Activated naive CD4-positive, alpha-beta T cell (primary cell): ENCODE measurements at regions not wholly inside any gene's neighbourhood (a gene's known extent, or its start where the extent isn't known, plus 50 kb on each side); places are given as distances from the start of the nearest gene placed in this dataset.
"Not testable (repeated sequence)": the region's sequence is repeated elsewhere in the genome, so short reads cannot be mapped to it uniquely, and the experiment has no call there.

Experiments used
- DNase-seq, 4 experiments: peaks; one replicate each; lab custom pipeline; 2025; lab: John Stamatoyannopoulos, UW

GRCh38 chr14:48261436-48261835 lies 586.0 kb upstream of the MDGA2 start:
- no peak for DNase-seq

GRCh38 chr14:48260394-48261295 lies 585.2 kb upstream of the MDGA2 start:
- not testable (repeated sequence) for DNase-seq

- DNase-seq = not testable (repeated sequence)
These were observed 584.5 kb upstream of the MDGA2 start for GRCh38 chr14:48259876-48260275.

DNA sequence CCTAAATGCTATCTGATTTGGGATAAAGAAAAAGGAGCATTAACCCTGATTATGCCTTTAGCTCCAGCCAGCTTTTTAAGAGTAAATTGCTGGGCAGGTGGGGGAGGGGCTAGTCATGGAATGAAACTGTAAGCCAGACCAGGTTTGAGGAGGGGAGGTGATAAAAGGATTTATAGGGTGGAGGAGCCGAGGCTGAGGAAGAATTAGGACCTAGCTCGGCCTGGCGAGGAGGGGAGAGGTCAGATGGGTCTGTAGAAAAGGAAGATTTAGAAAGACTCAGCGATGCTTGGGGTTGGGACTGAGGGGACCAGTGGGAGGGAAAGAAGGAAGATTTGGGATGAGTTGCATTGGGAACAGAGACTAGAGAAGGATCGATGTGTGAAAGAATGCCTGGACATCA lies 583.8 kb upstream of the MDGA2 start:
- DNase-seq = not testable (repeated sequence)

GRCh38 chr14:48258703-48259102 lies 583.3 kb upstream of the MDGA2 start:
- not testable (repeated sequence) for DNase-seq

DNA sequence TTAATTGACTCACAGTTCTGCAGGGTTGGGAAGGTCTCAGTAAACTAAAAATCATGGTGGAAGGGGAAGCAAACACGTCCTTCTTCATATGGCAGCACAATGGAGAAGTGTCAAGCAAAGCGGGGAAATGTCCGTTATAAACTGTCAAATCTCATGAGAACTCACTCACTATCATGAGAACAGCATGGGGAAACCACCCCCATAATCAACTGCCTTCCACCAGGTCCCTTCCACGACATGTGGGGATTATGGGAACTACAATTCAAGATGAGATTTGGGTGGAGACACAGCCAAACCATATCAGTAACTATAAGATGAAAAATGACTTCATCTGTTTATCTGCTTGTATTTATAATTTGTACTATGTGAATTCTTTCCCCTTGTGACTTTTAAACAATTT lies 577.6 kb upstream of the MDGA2 start:
- DNase-seq = no peak

DNA sequence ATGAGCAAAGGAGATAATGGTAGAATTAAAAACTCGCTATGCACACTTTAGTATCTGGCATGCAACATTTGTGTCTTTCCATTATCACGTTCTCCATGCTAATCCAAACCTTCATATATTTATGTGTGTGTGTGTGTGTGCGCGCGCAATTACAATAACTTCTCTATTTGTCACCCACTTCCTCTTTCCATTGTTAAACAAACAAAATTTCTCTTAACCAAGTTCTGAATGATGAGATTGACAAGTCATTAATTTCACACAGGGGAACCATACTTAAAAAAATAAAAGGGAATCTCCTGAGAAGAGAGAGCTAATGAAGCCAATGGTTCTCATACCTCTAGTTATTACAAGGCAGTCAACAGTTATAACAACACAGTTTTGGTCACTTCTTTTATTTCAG lies 575.9 kb upstream of the MDGA2 start:
- DNase-seq = no peak

- DNase-seq = no peak
These were observed 575.2 kb upstream of the MDGA2 start for GRCh38 chr14:48250575-48250974.

GRCh38 chr14:48247977-48248376 lies 572.6 kb upstream of the MDGA2 start:
- no peak for DNase-seq

DNA sequence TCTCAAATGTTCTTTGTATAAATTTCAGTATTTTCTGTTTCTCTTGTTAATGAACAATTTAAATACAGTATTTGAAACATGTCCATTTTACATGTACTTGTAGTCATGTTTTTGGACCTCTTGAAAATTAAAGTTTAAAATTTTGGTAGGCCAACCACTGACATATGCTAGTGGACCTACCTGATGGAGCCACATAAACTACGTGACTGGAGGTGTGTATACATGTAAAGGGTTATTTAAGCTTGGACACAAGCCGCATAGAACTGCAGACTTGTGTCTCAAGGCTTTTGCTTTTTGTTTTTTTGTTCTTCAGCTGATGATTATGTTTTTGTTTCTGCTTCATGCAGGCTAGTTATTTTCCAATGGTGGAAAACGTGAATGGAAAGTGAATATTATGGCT lies 568.5 kb upstream of the MDGA2 start:
- DNase-seq = no peak

DNA sequence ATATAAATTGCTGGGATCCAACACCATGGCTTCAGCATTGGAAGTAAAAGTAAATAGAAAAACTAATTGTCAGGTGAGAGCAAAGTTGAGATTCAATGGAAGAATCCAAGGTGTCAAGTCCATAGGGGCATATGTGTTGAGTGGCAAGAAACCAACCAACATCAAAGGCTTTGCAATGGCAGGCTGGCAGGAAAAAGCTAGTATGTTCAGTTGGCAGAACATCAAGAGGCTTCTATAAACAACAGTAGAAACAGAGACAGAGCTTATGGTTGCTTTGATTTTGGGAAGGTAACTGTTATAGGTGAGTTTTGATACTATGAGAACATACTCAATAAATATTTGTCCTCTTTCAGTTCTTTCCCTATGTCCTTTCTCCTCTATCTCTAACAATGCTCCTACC lies 553.7 kb upstream of the MDGA2 start:
- DNase-seq = no peak

DNA sequence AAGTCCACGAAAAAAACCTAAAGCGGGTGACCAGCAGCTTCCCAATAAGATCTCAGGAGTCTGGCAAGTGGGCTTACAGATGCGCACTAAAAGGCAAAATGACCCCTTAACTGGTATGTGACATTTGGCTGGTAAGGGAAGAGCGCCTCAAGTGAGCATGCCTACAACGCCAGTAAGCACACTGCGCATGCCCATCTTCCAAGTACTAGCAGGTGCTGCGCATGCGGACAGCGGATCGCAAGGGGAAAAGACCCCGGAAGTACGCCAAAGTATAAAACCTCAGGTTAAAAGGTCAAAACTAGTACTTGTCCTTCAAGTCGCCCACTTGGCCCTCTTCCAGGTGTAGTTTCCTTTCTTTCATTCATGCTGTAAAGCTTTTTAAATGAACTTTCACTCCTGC lies 518.5 kb upstream of the MDGA2 start:
- DNase-seq = no peak

DNA sequence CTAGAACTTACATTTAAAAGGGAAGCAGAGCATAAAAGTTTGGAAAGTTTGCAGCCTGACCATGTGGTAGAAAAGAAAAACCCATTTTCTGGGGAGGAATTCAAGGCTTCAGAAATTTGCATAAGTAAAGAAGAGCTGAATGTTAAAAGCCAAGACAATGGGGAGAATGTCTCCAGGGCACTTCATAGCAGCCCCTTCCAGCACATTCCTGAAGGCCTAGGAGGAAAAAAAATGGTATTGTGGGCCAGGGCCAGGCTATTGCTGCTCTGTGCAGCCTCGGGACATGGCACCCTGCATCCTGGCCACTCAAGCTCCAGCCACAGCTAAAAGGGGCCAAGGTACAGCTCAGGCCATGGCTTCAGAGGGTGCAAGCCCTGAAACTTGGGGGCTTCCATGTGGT lies 474.2 kb upstream of the MDGA2 start:
- DNase-seq = not testable (repeated sequence)

- DNase-seq = no peak
These were observed 465.4 kb upstream of the MDGA2 start for GRCh38 chr14:48140804-48141203.

GRCh38 chr14:48129472-48129871 lies 454.1 kb upstream of the MDGA2 start:
- no peak for DNase-seq

DNA sequence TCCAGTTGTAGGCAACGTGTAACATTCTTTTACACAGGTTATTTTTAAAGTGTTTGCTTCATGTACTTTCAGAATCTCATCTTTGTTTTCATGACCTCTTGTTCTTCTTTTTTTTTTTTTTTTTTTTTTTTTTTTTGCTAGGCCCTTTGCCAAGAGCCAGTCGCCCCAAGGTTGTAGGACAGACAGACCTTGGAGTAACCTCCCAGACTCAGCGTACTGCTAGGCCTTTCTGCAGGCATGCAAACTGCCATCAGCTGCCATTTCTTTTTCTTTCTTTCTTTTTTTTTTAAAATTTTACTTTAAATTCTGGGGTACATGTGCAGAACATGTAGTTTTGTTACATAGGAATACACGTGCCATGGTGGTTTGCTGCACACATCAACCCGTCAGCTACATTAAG lies 452.3 kb upstream of the MDGA2 start:
- no peak for DNase-seq

DNA sequence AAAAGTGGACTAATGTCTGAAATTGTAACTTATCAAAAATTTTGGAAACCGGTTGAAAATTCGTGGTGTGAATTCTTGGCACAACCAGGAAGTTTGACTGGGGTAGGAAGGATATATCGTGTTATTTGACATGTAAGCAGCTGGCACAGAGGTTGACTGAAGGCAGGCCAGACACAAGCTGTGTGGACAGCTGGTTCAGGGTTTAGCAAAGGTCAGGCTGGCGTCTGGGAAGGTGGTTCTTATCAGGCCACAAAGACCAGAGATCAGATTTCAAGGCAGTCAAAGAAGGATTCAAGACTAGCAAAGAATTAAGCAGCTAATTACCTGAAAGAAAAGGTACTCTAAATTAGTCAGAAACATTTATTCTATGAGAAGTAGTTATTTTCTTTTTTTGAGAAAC lies 450.2 kb upstream of the MDGA2 start:
- DNase-seq = no peak

DNA sequence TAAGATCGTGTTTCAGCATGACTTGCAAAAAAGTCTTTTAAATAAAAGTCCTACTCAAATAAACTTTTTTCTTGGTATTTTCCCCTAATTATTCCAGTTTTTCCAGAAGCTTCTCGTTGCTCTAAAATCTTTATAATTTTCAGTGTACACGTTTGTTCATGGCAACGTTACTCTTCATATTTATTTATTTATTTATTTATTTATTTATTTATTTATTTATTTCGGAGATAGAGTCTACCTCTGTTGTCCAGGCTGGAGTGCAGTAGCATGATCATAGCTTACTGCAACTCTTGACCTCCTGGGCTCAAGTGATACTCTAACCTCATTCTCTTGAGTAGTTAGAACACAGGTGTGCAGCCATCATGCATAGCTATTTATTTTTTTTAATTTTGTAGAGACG lies 438.3 kb upstream of the MDGA2 start:
- DNase-seq = no peak

DNA sequence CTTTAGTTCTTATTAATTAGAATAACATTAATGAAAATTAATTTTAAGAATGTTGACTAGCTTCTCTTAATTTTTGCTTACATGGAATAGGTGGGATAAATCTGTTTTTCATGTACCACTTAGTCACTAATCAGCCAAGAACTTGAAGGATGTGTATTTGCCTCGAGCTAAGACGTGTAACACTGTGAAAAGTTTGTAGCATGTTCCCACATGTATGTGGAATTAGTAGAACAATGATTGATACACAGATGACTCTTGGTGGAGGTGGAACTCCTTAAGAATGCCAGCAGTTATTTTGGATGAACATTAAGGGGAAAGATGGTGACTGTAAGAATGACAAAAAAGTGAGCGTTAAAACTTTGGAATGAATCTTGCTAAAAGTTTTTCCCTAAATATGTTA lies 435.7 kb upstream of the MDGA2 start:
- no peak for DNase-seq

- no peak for DNase-seq
These were observed 432.2 kb upstream of the MDGA2 start for GRCh38 chr14:48107646-48108045.

DNA sequence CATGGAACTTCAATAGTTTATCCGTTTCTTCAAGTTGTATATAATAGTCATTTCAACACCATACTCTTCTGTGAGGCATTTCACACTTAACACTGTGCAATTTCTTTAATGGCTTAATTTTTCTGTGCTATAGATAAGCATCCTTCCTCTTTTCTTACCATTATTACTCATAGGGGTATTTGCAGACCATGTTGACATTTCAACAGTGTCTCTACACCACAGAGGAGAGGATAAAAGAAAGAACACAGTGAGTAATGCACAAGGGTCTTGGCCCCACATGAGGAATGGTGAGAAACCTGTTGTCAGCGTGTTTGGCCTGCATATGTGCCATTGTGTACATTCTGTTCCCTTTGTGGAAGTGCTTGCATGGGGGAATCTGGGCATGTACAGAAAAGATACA lies 421.5 kb upstream of the MDGA2 start:
- no peak for DNase-seq

DNA sequence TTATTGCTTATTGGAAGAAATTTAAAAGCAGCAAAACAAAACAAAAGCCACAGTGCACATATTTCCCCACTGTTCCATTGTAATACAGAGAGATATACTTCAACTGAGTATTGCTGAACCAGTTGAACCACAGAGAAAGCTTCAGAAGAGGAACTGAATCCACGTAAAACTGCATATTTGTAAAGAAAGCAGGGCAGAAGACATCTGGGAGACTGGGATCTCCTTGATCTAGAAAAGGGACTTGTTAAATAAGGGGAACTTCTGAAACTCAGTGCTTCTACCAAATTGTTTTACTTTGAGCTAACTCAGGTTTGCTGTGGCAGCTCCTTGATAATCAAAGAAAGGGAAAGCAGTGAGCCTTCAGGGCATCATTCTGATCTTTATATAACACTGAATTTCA lies 411.1 kb upstream of the MDGA2 start:
- no peak for DNase-seq

DNA sequence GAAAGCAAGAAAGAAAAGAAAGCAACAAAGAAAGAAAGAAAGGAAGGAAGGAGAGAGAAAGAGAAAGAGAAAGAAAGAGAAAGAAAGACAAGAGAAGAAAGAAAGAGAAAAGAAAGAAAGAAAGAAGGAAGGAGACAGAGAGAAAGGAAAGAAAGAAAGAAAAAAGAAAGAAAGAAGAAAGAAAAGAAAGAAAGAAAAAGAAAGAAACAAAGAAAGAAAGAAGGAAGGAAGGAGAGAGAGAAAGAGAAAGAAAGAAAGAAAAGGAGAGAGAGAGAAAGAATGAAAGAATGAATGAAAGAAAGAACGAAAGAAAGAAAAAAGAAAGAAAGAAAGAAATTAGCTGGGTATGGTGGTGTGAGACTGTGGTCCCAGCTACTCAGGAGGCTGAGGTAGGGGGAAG lies 400.1 kb upstream of the MDGA2 start:
- DNase-seq = no peak

DNA sequence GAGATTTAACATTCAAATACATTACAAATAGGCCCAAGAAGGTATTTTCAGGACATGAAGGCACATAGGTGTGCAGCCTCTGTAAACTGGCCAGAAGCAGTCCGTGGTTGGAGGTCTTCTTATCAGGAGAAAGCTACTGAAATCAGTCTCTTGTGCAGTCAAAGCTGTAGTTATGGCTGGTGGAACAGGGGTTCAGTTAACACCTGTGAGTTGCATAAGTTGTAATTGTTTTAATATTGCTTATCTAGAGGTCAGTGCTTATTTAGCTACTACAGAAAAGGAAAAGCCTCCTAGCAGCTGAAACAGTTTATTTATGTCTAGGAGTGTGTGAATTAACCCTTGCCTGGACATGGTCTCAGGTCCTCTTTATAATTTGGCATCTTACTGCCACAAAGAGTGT lies 377.6 kb upstream of the MDGA2 start:
- no peak for DNase-seq
